Activated CD8-positive, alpha-beta T cell treated with anti-CD3 and anti-CD28 coated beads for 36 hours (primary cell): ENCODE measurements at regions not wholly inside any gene's neighbourhood (a gene's known extent, or its start where the extent isn't known, plus 50 kb on each side); places are given as distances from the start of the nearest gene placed in this dataset.

Experiments used
- ATAC-seq: fragments of 200-7000 bp; cut with Tn5 transposase; one replicate; pipeline ENCODE4 v1.10.0; 2021; ENCODE audit warnings: mild to moderate bottlenecking, moderate library complexity
- CTCF ChIA-PET: fragments of 350-600 bp; sonication (Branson Sonifier 250); formaldehyde crosslinking; loops from one replicate; lab custom pipeline; 2021; ENCODE audit warnings: antibody characterized with exemption; lab: Charles Lee
- POLR2A ChIA-PET: fragments of 350-600 bp; sonication (Branson Sonifier 250); formaldehyde crosslinking; loops from one replicate; lab custom pipeline; 2021; ENCODE audit warnings: antibody characterized with exemption; lab: Charles Lee
- DNase-seq: peaks from one replicate; pipeline ENCODE4 v3.0.0-alpha.2; 2020
- H3K27ac Mint-ChIP-seq: one replicate; pipeline ENCODE4 v1.8.0; 2021; ENCODE audit warnings: mild to moderate bottlenecking, mixed read lengths
- H3K27me3 Mint-ChIP-seq: one replicate; pipeline ENCODE4 v1.8.0; 2021; ENCODE audit warnings: mixed read lengths
- H3K36me3 Mint-ChIP-seq: one replicate; pipeline ENCODE4 v1.8.0; 2021; ENCODE audit warnings: low read depth, mixed read lengths
- H3K4me1 Mint-ChIP-seq: one replicate; pipeline ENCODE4 v1.8.0; 2021; ENCODE audit warnings: low read depth, mixed read lengths
- H3K4me3 Mint-ChIP-seq: one replicate; pipeline ENCODE4 v1.8.0; 2021; ENCODE audit warnings: mild to moderate bottlenecking, moderate library complexity, mixed read lengths
- H3K9me3 Mint-ChIP-seq: one replicate; pipeline ENCODE4 v1.8.0; 2021; ENCODE audit warnings: mixed read lengths
- intact Hi-C: fragments of 100-400 bp; cut with micrococcal nuclease; formaldehyde crosslinking; loops from one replicate; pipeline ENCODE4 v1.10.0; 2022
- TF ChIP-seq, protein P1 (sequence below): fragments of 200-600 bp; IDR thresholded peaks from one replicate; pipeline ENCODE4 v1.8.0; 2022; ENCODE audit warnings: antibody characterized with exemption, mild to moderate bottlenecking

DNA sequence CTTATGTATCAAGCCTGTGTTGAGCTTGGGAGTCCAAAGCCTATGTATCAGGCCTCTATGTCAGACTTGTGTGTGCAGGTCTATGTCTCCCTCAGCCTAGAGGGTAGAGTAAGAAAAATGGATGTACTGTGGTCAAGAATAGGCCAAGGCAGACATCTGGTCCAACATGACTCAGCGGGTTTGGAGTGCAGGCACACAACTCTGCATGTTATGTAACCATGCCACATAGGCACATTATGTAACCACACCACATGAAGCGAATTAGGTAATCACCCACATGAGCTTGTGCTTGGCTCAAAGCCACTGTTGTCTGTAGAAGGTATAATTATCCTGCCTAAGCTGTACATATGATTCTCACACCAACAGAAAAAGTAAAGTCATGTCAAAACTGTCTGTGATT, 1190.5 kb upstream of the EYS start:
- POLR2A ChIA-PET, result no interaction called here
- Mint-ChIP-seq H3K27me3 (no peaks in the 10 kb centered on the region), H3K36me3 (no peaks in the 10 kb centered on the region), H3K27ac (no peak overlapping the region), H3K9me3 (peaks cover 9% of the 10 kb centered on the region), H3K4me3 (no peak overlapping the region), H3K4me1 (no peaks in the 10 kb centered on the region)
- CTCF ChIA-PET, result no interaction called here
- TF ChIP-seq, protein P1, sequence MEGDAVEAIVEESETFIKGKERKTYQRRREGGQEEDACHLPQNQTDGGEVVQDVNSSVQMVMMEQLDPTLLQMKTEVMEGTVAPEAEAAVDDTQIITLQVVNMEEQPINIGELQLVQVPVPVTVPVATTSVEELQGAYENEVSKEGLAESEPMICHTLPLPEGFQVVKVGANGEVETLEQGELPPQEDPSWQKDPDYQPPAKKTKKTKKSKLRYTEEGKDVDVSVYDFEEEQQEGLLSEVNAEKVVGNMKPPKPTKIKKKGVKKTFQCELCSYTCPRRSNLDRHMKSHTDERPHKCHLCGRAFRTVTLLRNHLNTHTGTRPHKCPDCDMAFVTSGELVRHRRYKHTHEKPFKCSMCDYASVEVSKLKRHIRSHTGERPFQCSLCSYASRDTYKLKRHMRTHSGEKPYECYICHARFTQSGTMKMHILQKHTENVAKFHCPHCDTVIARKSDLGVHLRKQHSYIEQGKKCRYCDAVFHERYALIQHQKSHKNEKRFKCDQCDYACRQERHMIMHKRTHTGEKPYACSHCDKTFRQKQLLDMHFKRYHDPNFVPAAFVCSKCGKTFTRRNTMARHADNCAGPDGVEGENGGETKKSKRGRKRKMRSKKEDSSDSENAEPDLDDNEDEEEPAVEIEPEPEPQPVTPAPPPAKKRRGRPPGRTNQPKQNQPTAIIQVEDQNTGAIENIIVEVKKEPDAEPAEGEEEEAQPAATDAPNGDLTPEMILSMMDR, result no peak
- intact Hi-C loops, result no loop called here
- no peak for DNase-seq
- no peak for ATAC-seq

DNA sequence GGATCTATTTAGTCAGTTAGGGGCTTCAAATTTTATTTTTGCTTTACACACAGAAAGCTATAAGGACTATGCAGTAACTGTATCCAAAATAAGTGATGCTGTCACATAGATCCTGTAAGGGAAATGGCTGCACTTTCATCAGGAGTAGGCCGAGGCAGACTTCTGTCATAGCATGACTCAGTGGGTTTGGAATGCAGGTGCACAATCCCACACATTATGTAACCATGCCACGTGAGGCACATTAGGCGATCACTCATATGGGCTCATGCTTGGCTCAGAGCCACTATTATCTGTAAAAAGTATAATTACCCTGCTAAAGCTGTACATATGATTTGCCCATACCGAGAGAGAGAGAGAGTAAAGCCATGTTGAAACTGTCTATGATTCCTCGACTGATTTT, 1189.4 kb upstream of the EYS start:
- no peak for DNase-seq
- ChIA-PET CTCF (no interaction called here), POLR2A (no interaction called here)
- Mint-ChIP-seq H3K9me3 (peaks cover 10% of the 10 kb centered on the region), H3K4me3 (no peak overlapping the region), H3K4me1 (no peaks in the 10 kb centered on the region), H3K27ac (no peak overlapping the region), H3K36me3 (no peaks in the 10 kb centered on the region), H3K27me3 (no peaks in the 10 kb centered on the region)
- ATAC-seq, result no peak
- intact Hi-C loops, result no loop called here
- TF ChIP-seq, protein P1, result no peak

DNA sequence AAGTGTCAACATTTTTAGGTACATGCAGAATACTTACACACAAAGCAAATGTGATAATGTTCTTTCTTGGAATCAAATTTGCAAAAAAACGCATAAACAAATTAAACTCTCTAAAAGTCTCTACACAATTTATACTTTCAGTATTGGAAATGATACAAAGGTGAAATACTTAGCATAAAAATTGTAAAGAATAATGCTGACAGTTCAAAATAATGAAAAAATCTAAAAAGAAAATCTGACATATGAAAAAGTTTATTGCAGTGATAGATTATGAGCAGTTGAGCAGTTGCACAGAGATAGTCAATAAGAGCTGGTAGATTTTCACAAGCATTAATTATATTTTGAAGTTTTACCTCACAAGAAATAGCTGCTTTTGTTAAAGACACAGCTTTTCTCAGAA, 1176.4 kb upstream of the EYS start:
- no peak for DNase-seq
- no peak for ATAC-seq
- intact Hi-C loops, result no loop called here
- no peaks in the 10 kb centered on the region for H3K4me1 Mint-ChIP-seq
- H3K4me3 Mint-ChIP-seq, result no peak overlapping the region
- H3K27me3 Mint-ChIP-seq, result no peaks in the 10 kb centered on the region
- no peaks in the 10 kb centered on the region for H3K36me3 Mint-ChIP-seq
- peaks cover 26% of the 10 kb centered on the region for H3K9me3 Mint-ChIP-seq
- ChIA-PET CTCF (no interaction called here), POLR2A (no interaction called here)
- no peak overlapping the region for H3K27ac Mint-ChIP-seq
- TF ChIP-seq, protein P1, result no peak

DNA sequence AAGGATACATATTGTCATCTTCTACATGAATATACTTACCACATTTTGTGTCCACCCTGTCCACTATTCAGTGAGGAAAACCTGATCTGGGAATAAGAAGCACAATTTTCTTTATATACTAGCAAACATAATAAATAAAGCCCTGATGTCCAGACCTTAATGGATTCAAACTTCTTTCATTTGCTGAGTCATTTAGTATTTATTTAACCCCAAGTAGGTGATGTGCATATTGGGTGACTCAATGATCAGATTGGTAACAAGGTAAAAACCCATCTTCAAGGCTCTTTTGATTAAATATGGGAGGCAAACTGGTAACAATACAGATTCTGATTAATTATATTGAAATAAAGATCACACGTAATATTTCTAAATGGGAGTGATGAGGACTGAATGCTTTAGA, 1159.8 kb upstream of the EYS start:
- no peak for ATAC-seq
- Mint-ChIP-seq H3K4me3 (no peak overlapping the region), H3K9me3 (peaks cover 19% of the 10 kb centered on the region), H3K4me1 (no peaks in the 10 kb centered on the region), H3K27ac (no peak overlapping the region), H3K36me3 (no peaks in the 10 kb centered on the region), H3K27me3 (no peaks in the 10 kb centered on the region)
- intact Hi-C loops, result no loop called here
- POLR2A ChIA-PET, result no interaction called here
- TF ChIP-seq, protein P1, result no peak
- DNase-seq, result no peak
- CTCF ChIA-PET, result no interaction called here

DNA sequence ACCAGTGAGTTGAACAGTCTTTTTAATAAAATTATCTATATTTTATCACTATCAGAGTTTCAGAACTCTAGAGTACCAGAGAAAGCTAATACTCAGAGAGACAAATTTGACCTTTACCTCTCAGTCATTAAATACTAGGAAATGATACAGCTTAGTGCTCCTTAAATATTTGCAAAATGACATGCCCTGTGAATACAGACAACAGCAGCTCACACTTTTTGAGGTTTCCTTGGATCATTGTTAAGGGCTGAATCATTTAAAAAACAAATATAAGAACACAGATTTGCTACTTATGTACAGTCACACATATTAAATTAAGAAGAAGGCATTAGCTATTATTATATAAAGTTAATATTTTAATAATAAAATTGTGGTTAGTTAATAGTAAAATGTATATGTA, 1158.7 kb upstream of the EYS start:
- Mint-ChIP-seq H3K4me1 (no peaks in the 10 kb centered on the region), H3K36me3 (no peaks in the 10 kb centered on the region), H3K27ac (no peak overlapping the region), H3K9me3 (peaks cover 15% of the 10 kb centered on the region), H3K4me3 (no peak overlapping the region), H3K27me3 (no peaks in the 10 kb centered on the region)
- TF ChIP-seq, protein P1, result no peak
- ATAC-seq, result no peak
- ChIA-PET POLR2A (no interaction called here), CTCF (no interaction called here)
- no peak for DNase-seq
- intact Hi-C loops, result no loop called here
